GM19395 (cell line): ENCODE measurements at regions not wholly inside any gene's neighbourhood (a gene's known extent, or its start where the extent isn't known, plus 50 kb on each side); places are given as distances from the start of the nearest gene placed in this dataset.
"Not testable (repeated sequence)": the region's sequence is repeated elsewhere in the genome, so short reads cannot be mapped to it uniquely, and the experiment has no call there.

Experiments used
- ATAC-seq: cut with Tn5 transposase; IDR thresholded peaks from one replicate; pipeline ENCODE4 v1.9.1; 2021; ENCODE audit warnings: mild to moderate bottlenecking, moderate library complexity; ENCODE audit not compliant: unreplicated experiment

- ATAC-seq, result not testable (repeated sequence)
These were observed 60.5 kb upstream of the GRK3 start for GRCh38 chr22:25504017-25504416.

- no peak for ATAC-seq
These were observed 56.3 kb upstream of the GRK3 start for GRCh38 chr22:25508161-25508560.

- ATAC-seq, result no peak
These were observed 55.6 kb upstream of the GRK3 start for GRCh38 chr22:25508761-25509321.

GRCh38 chr22:25509374-25509791 lies 55.1 kb upstream of the GRK3 start:
- no peak for ATAC-seq

GRCh38 chr22:25510876-25511275 lies 53.6 kb upstream of the GRK3 start:
- no peak for ATAC-seq

- no peak for ATAC-seq
These were observed 52.8 kb upstream of the GRK3 start for GRCh38 chr22:25511725-25512124.

- ATAC-seq, result no peak
These were observed 49.9 kb upstream of the GRK3 start for GRCh38 chr22:25514436-25515180.
